ENCODE measurements at regions not wholly inside any gene's neighbourhood (a gene's known extent, or its start where the extent isn't known, plus 50 kb on each side); places are given as distances from the start of the nearest gene placed in this dataset.

GRCh38 chr2:129877289-129877741 lies 102.2 kb upstream of the RAB6C start:
- peak overlapping the region; percentile 71 for H3K4me3 ChIP-seq (ENCODE audit: low read length)

GRCh38 chr2:129877795-129878775 lies 101.4 kb upstream of the RAB6C start:
- peak overlapping the region; percentile 58 for H3K4me3 ChIP-seq (ENCODE audit: low read length)
- no peak for TF ChIP-seq CTCF (conservative IDR thresholded peaks at IDR 0.05; ENCODE audit: low read length)
- DNase-seq (ENCODE audit: low read depth), result peak; percentile 32

More at GRCh38 chr2:129877289-129877741, 102.2 kb upstream of the RAB6C start:
- no peak for TF ChIP-seq CTCF (conservative IDR thresholded peaks at IDR 0.05; ENCODE audit: low read length)
- peak; percentile 79 for DNase-seq (ENCODE audit: low read depth)

GRCh38 chr2:129879614-129880180 lies 99.8 kb upstream of the RAB6C start:
- DNase-seq (ENCODE audit: low read depth), result no peak
- no peak overlapping the region for H3K4me3 ChIP-seq (ENCODE audit: low read length)
- no peak for TF ChIP-seq CTCF (conservative IDR thresholded peaks at IDR 0.05; ENCODE audit: low read length)

- no peak for TF ChIP-seq CTCF (conservative IDR thresholded peaks at IDR 0.05; ENCODE audit: low read length)
- no peak overlapping the region for H3K4me3 ChIP-seq (ENCODE audit: low read length)
These were observed 99.2 kb upstream of the RAB6C start for GRCh38 chr2:129880309-129880708.

GRCh38 chr2:129880971-129881370 lies 98.5 kb upstream of the RAB6C start:
- H3K4me3 ChIP-seq (ENCODE audit: low read length), result no peak overlapping the region
- TF ChIP-seq CTCF (conservative IDR thresholded peaks at IDR 0.05; ENCODE audit: low read length), result no peak
- DNase-seq (ENCODE audit: low read depth), result no peak

More at GRCh38 chr2:129880309-129880708, 99.2 kb upstream of the RAB6C start:
- DNase-seq (ENCODE audit: low read depth), result no peak

- no peak for DNase-seq (ENCODE audit: low read depth)
- no peak overlapping the region for H3K4me3 ChIP-seq (ENCODE audit: low read length)
- TF ChIP-seq CTCF (conservative IDR thresholded peaks at IDR 0.05; ENCODE audit: low read length), result no peak
These were observed 97.6 kb upstream of the RAB6C start for GRCh38 chr2:129881786-129882396.

All from AG10803 (cell line).